ENCODE measurements at regions not wholly inside any gene's neighbourhood (a gene's known extent, or its start where the extent isn't known, plus 50 kb on each side); places are given as distances from the start of the nearest gene placed in this dataset.
"Not testable (repeated sequence)": the region's sequence is repeated elsewhere in the genome, so short reads cannot be mapped to it uniquely, and the experiment has no call there.

GRCh38 chr7:120138497-120138896, 134.5 kb upstream of the KCND2 start:
- no peak for DNase-seq

- DNase-seq, result no peak
Observed at GRCh38 chr7:120156476-120156875, 116.5 kb upstream of the KCND2 start.

- no peak for DNase-seq
Observed at GRCh38 chr7:120160166-120160565, 112.8 kb upstream of the KCND2 start.

GRCh38 chr7:120163449-120163848, 109.5 kb upstream of the KCND2 start:
- DNase-seq, result no peak

GRCh38 chr7:120165227-120165626, 107.7 kb upstream of the KCND2 start:
- no peak for DNase-seq

GRCh38 chr7:120168066-120168465, 104.9 kb upstream of the KCND2 start:
- no peak for DNase-seq

GRCh38 chr7:120169996-120170783, 102.8 kb upstream of the KCND2 start:
- DNase-seq, result no peak

- DNase-seq, result no peak
Observed at GRCh38 chr7:120170834-120171233, 102.1 kb upstream of the KCND2 start.

- DNase-seq, result no peak
Observed at GRCh38 chr7:120171406-120171805, 101.6 kb upstream of the KCND2 start.

- no peak for DNase-seq
Observed at GRCh38 chr7:120180221-120180620, 92.8 kb upstream of the KCND2 start.

- no peak for DNase-seq
Observed at GRCh38 chr7:120181499-120181898, 91.5 kb upstream of the KCND2 start.

GRCh38 chr7:120184866-120185265, 88.1 kb upstream of the KCND2 start:
- DNase-seq, result no peak

- DNase-seq, result no peak
Observed at GRCh38 chr7:120185940-120186682, 86.9 kb upstream of the KCND2 start.

GRCh38 chr7:120186688-120187087, 86.3 kb upstream of the KCND2 start:
- no peak for DNase-seq

GRCh38 chr7:120189623-120190022, 83.4 kb upstream of the KCND2 start:
- DNase-seq, result no peak

- DNase-seq, result no peak
Observed at GRCh38 chr7:120190109-120190508, 82.9 kb upstream of the KCND2 start.

- DNase-seq, result no peak
Observed at GRCh38 chr7:120190566-120190965, 82.4 kb upstream of the KCND2 start.

- DNase-seq, result not testable (repeated sequence)
Observed at GRCh38 chr7:120191423-120191822, 81.6 kb upstream of the KCND2 start.

- no peak for DNase-seq
Observed at GRCh38 chr7:120201290-120201689, 71.7 kb upstream of the KCND2 start.

- no peak for DNase-seq
Observed at GRCh38 chr7:120205101-120205500, 67.9 kb upstream of the KCND2 start.

GRCh38 chr7:120207037-120207436, 65.9 kb upstream of the KCND2 start:
- DNase-seq, result no peak

GRCh38 chr7:120215654-120216053, 57.3 kb upstream of the KCND2 start:
- no peak for DNase-seq

GRCh38 chr7:120216947-120217346, 56.0 kb upstream of the KCND2 start:
- DNase-seq, result no peak

- no peak for DNase-seq
Observed at GRCh38 chr7:120218712-120219111, 54.3 kb upstream of the KCND2 start.
